Heart left ventricle (tissue), 16 donors: ENCODE measurements at regions not wholly inside any gene's neighbourhood (a gene's known extent, or its start where the extent isn't known, plus 50 kb on each side); places are given as distances from the start of the nearest gene placed in this dataset.
"Not testable (repeated sequence)": the region's sequence is repeated elsewhere in the genome, so short reads cannot be mapped to it uniquely, and the experiment has no call there.

Experiments used
- ATAC-seq, 4 donors: fragments of 200-7000 bp; cut with Tn5 transposase; one replicate each; pipeline ENCODE4 v1.9.1; 2020 to 2022; ENCODE audit warnings: moderate library complexity in 4 of 4, mild to moderate bottlenecking in 3 of 4, moderate number of reproducible peaks in 1 of 4
- DNase-seq, 5 donors: peaks; one replicate each; pipeline ENCODE4 v3.0.0-alpha.2; 2020
- H3K27ac ChIP-seq, 12 donors: fragments of 200-600 bp; sonication (generic) in 4 of 12; one replicate each; pipeline versions ENCODE4 v1.5.0 to v1.8.0; 2016 to 2022; ENCODE audit warnings: mild to moderate bottlenecking in 2 of 12
- H3K27me3 ChIP-seq, 9 donors: fragments of 200-600 bp; sonication (generic) in 2 of 9; one replicate each; pipeline versions ENCODE4 v1.5.1 to v1.8.0; 2016 to 2022; ENCODE audit warnings: mild to moderate bottlenecking in 3 of 9
- H3K36me3 ChIP-seq, 9 donors: fragments of 200-600 bp; sonication (generic) in 2 of 9; one replicate each; pipeline versions ENCODE4 v1.5.0 to v1.8.0; 2018 to 2022; ENCODE audit warnings: mild to moderate bottlenecking in 2 of 9
- H3K4me1 ChIP-seq, 12 donors: fragments of 200-600 bp; sonication (generic) in 4 of 12; one replicate each; pipeline versions ENCODE4 v1.5.0 to v1.8.0; 2016 to 2022; ENCODE audit warnings: mild to moderate bottlenecking in 3 of 12
- H3K4me3 ChIP-seq, 12 donors: fragments of 200-600 bp; sonication (generic) in 4 of 12; one replicate each; pipeline versions ENCODE4 v1.5.0 to v1.8.0; 2017 to 2022; ENCODE audit warnings: mild to moderate bottlenecking in 9 of 12, moderate library complexity in 4 of 12
- H3K9me3 ChIP-seq, 12 donors: fragments of 200-600 bp; sonication (generic) in 4 of 12; one replicate each; pipeline versions ENCODE4 v1.5.0 to v1.8.0; 2016 to 2022; ENCODE audit warnings: mild to moderate bottlenecking in 1 of 12
- POLR2A ChIP-seq, 2 donors: fragments of 450-650 bp; IDR thresholded peaks; one replicate each; pipeline ENCODE4 v1.6.1; 2017; ENCODE audit warnings: antibody characterized with exemption in 2 of 2, mild to moderate bottlenecking in 2 of 2, moderate library complexity in 2 of 2
- WGBS, 4 donors: extraction: QIAGEN DNeasy Blood & Tissue Kit in 2 of 4; methylation state at CpG; one replicate each; pipeline versions ENCODE4 v1.1.5 to v1.1.7; 2013 to 2018; 5-methylcytosine and 5-hydroxymethylcytosine counted together
- intact Hi-C, 10 donors: fragments of 100-400 bp; cut with DNase I; formaldehyde crosslinking; loops; one replicate each; pipeline versions ENCODE4 v1.11.1 to v1.14.2; 2022
- TF ChIP-seq, protein P1 (sequence below), 12 donors: fragments of 200-600 bp; sonication (generic) in 4 of 12; IDR thresholded peaks; one replicate each; pipeline versions ENCODE4 v1.5.0 to v1.8.0; 2018 to 2022; ENCODE audit warnings: antibody characterized with exemption in 12 of 12, mild to moderate bottlenecking in 5 of 12
- donor health status: ischemic (EF 13 %, LVEDD 7.1; RV severe dilation, severe dysfunction).
- donor health status: healthy with polysubstance abuse.
- donor health status: DM: no; HTN: yes; CAD: no.
- donor health status: DM: no; HTN: no; CAD: no.
- donor health status: ischemic (EF 25% LVEDD 6.9; RV normal size, moderate dysfunction).
- donor health status: ischemic (EF 25% LVEDD 5.7; RV mildly dilated, moderate dysfunction).
- donor health status: healthy.
- donor health status: DM: yes; HTN: yes; CAD: no.
- donor health status: ischemic (EF 35%, LVEDD 5.7; RV mildly dilated, moderate dysfunction).
- donor health status: nonischemic (EF 11% LVEDD 7.7; RV severe dilation, severe dysfunction).
- donor health status: DM: yes; HTN: yes; CAD: no.
- donor health status: PGD.
- donor health status: ischemic (EF 29% LVEDD 5.4; RV normal size, mild dysfunction).
- donor health status: nonischemic (EF 23%, LVEDD 6.1; RV moderate dilation, normal function).

GRCh38 chr15:34637305-34637704, 53.9 kb upstream of the GOLGA8B start:
- Histone ChIP-seq H3K36me3 (no peaks in the 10 kb centered on the region), H3K9me3 (peaks cover 0 to 13% (median 0%) of the 10 kb centered on the region in 12 donors), H3K4me1 (no peaks in the 10 kb centered on the region), H3K4me3 (no peak overlapping the region), H3K27me3 (no peaks in the 10 kb centered on the region), H3K27ac (no peak overlapping the region)
- intact Hi-C loops = no loop called here
- ATAC-seq = no peak
- WGBS, 4 donors = 86 to 100% (median 95%) methylated on average over 1 of the region's 1 CpG
- TF ChIP-seq, protein P1, sequence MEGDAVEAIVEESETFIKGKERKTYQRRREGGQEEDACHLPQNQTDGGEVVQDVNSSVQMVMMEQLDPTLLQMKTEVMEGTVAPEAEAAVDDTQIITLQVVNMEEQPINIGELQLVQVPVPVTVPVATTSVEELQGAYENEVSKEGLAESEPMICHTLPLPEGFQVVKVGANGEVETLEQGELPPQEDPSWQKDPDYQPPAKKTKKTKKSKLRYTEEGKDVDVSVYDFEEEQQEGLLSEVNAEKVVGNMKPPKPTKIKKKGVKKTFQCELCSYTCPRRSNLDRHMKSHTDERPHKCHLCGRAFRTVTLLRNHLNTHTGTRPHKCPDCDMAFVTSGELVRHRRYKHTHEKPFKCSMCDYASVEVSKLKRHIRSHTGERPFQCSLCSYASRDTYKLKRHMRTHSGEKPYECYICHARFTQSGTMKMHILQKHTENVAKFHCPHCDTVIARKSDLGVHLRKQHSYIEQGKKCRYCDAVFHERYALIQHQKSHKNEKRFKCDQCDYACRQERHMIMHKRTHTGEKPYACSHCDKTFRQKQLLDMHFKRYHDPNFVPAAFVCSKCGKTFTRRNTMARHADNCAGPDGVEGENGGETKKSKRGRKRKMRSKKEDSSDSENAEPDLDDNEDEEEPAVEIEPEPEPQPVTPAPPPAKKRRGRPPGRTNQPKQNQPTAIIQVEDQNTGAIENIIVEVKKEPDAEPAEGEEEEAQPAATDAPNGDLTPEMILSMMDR (IDR thresholded peaks at IDR 0.05) = no peak
- no peak for TF ChIP-seq POLR2A (IDR thresholded peaks at IDR 0.05)
- no peak for DNase-seq

GRCh38 chr15:34633602-34634001, 50.2 kb upstream of the GOLGA8B start:
- H3K9me3 ChIP-seq = peaks cover 0 to 15% (median 0%) of the 10 kb centered on the region in 12 donors
- H3K27me3 ChIP-seq, DNase-seq, H3K36me3 ChIP-seq, intact Hi-C loops, H3K4me1 ChIP-seq, ATAC-seq, H3K27ac ChIP-seq, H3K4me3 ChIP-seq: not testable (repeated sequence)
- 86 to 92% (median 88%) methylated on average over 4 of the region's 4 CpGs for WGBS, 4 donors
